ENCODE measurements at regions not wholly inside any gene's neighbourhood (a gene's known extent, or its start where the extent isn't known, plus 50 kb on each side); places are given as distances from the start of the nearest gene placed in this dataset.
"Not testable (repeated sequence)": the region's sequence is repeated elsewhere in the genome, so short reads cannot be mapped to it uniquely, and the experiment has no call there.

DNA sequence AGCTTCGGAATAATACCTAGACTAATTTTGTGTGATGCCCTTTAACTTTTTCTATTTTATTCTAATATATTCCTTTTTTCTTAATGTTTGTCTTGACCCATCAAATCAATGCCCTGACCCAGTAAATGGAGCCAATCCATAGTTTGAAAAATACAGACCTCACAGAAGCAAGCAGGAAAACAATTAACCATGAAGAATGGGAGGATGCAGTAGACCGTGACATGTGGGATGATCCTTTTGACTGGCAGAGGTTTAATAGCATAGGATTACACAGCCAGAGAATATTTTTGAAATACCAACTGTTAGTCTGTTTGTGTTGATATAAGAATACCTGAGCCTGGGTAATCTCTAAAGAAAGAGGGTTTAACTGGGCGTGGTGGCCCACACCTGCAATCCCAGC, 142.6 kb upstream of the NEBL start:
- in situ Hi-C loops (cut with HindIII; ENCODE audit: low sequenced_read_pairs), result no loop called here

DNA sequence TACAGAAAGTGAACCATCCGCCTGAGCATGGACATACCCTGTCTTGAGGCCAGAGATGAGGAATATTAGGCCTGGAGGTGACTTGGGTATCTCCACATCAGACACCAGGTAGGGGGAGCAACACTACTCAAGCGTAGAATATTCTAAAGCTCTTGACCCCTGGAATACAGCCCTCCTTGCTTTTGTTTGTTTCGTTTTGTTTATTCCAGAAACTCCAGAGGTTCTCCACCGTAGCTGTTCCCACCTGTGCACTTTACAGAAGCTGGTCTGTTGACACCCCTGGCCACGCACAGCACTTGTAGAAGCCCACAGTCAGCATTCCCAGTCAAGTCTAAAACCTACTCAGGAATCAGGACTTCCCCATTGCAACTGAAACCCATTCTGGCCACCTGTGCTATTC, 139.6 kb upstream of the NEBL start:
- in situ Hi-C loops (cut with HindIII; ENCODE audit: low sequenced_read_pairs), result no loop called here

DNA sequence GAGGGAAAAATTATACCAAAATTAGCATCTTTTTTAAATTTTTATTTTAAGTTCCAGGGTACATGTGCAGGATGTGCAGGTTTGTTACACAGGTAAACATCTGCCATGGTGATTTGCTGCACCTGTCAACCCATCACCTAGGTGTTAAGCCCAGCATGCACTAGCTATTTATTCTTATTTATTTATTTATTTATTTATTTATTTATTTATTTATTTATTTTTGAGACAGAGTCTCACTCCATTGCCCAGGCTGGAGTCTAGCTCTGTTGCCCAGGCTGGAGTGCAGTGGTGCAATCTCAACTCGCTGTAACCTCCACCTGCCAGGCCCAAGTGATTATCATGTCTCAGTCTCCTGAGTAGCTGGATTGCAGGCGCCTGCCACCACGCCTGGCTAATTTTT, 137.7 kb upstream of the NEBL start:
- in situ Hi-C loops (cut with HindIII; ENCODE audit: low sequenced_read_pairs), result not testable (repeated sequence)

DNA sequence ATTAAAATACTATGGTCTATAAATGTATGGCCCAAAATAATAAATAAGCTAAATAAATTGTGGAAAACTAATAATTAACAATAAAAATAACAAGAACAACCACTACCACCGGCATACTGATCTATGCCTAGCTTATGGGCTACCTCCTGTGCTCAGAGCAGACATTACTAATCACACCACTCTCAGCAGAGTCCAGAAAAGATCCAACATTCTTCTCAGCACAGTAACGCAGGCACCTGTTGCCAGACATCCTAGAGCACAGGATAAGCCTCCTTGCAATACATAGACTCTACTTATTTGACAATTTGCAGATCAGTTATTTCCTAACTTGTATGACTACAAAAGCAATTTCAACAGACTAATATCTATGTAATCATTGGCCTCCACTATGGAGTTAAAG, 137.1 kb upstream of the NEBL start:
- in situ Hi-C loops (cut with HindIII; ENCODE audit: low sequenced_read_pairs), result no loop called here

DNA sequence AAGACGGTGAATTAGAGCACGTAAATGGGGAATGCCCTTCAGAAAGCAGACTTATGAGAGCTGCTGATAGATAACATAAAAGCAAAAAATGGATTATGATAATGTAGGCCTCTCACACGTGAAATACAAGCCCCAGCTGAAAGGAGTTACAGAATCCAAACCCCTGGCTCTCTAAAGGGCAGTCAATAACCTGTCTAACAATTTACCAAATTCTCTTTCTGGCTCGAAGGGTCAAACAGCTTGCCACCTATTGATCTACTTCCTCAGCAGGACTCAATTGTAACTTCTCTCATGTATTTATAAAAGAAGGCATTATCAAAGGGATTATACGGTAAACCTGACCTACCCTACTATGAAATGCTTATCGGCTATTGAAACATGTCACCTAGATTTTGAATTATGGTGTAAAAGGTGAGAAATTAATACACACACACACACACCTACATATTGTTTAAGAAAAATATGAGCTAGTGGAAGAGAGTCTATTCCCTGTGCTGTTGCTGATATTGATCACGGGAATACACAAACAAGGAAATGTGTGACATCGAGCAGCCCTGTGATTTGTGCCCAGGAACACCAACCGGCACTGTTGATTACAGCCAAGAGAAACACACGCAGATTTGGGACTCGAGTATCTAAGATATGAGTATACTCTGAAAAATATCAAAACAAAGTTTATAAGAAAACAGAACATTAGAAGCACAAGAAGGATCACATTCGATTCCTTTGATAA, 135.6 kb upstream of the NEBL start:
- in situ Hi-C loops (cut with HindIII; ENCODE audit: low sequenced_read_pairs), result no loop called here

DNA sequence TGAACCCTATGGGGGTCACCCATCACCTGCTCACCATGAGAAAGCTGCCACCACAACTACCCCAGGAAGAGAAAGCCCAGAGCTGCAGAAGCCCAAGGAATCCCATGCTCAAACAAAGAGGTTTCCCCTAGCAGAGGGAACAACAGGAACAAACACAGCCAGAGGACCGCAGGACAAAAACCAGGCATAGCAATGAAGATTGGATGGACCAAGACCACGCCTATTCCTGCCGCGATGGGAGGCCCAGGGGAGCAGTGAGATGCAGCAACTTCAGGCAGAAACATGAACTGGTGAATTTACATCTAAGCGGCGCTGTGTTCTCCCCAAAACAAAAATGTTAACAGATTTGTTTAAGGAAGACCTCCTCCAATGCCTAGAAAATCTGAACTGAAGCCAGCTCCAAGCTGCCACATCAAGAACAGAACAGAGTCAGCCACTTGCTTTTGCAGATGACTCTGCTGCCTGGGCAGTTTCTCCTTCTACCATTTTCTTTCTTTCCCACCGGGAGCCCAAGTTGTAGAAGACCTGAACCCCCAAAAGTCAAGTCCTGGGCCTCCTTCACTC, 134.2 kb upstream of the NEBL start:
- in situ Hi-C loops (cut with HindIII; ENCODE audit: low sequenced_read_pairs), result no loop called here

DNA sequence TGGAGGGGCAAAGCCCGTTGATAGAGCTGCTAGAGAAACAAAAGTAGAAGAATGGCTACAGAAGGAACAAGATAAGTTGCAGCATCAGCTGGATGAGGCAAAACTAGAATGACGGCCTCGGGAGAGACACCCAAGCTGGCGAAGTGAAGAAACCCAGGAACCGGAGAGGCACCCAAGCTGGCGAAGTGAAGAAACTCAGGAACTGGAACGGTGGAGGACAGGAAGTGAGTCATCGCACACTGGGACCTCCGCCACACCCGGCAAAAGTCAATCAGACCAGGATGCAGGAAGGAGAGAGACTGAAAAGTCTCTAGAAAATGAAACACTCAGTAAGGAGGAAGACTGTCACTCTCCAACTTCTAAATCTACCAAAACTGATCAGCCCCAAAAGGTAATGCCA, 133.0 kb upstream of the NEBL start:
- in situ Hi-C loops (cut with HindIII; ENCODE audit: low sequenced_read_pairs), result no loop called here

DNA sequence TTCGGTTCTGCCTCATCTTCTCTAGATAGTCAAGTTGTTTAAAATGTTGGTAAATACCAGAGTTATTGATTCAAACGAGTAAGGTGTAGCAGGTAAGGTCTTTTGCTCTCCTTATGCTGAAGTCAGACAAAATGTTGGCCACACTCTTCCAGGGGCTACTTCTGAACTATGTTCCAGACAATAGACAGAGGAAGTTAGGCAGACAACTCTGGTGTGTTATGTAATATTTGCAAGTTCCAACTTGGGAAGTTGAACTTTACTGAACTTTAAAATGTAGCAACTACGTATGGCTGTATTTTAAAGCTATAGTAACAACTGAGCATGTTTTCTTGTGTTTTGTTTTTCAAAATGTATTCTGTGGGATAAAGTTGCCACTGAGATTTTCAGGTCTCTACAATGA, 125.7 kb upstream of the NEBL start:
- in situ Hi-C loops (cut with HindIII; ENCODE audit: low sequenced_read_pairs), result no loop called here

DNA sequence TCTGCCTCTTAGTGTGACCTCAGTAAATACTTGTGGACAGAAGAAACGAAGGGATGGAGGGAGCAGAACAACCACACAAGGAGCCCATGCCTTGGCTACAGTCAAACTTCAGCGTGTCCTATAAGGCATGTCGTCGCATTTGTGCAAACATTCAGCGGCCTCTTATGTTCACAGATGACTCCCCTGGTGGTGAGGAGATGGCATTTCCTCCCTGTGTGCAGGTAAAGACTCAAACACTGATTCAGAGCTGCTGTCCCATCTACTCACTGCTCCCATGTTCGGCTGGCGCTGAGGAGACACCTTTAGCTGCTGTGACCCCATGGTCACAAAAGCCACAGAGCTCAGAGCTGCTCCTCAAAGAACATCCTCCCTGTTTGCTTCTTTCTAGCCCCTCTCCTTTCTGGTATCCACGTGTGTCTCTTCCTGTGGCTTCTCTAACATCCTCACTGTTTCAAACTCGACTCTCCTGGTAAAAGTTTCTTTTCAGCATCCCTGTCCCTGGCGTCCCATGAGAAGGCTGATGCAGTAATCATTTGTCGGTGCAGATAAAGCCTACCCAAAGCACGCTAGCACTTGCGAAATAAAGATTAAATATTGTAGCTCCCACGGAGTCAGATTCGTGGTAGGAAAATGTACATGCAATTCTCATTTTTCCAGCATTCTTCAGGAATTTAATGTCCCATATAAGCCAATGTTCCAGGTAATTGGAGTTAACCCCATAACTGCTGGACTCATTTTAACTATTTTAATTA, 124.9 kb upstream of the NEBL start:
- in situ Hi-C loops (cut with HindIII; ENCODE audit: low sequenced_read_pairs), result no loop called here

DNA sequence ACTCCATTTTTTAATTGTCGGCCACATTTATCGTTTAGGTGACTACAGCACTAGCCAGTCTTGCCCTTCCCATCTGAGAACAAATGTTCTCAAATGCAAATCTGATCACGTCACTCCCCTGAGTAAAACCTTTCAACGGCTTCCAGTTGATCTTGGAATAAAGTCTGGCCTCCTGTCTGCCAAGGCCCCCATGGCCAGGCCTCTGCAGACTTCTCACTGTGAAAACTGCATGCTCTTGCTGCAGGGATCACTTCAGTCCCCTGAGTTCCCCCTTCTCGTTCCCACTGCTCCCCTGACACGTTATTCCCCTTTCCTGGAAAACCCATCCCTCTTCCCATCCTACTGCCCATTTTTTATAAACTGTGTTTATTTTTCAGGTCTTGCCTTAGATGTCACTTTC, 124.1 kb upstream of the NEBL start:
- in situ Hi-C loops (cut with HindIII; ENCODE audit: low sequenced_read_pairs), result no loop called here

DNA sequence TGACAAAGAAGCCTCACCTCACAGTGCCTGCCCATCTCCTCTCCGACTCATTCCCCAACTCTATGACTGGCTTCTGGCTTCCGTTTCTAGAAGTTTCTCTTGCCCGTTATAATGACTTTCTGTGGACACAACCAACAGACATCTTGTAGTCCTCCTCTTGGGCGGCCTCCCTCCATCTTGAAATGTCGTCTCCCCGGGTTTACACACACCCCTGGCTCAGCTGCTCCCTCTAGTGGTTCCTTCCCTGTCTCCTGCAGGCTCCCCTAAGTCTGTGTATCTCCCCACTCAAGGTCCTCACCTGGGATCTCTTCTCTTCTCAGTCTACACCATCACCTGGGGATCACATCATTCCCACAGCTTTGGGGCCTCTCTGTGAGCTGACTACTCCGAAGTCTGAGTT, 123.4 kb upstream of the NEBL start:
- in situ Hi-C loops (cut with HindIII; ENCODE audit: low sequenced_read_pairs), result no loop called here

DNA sequence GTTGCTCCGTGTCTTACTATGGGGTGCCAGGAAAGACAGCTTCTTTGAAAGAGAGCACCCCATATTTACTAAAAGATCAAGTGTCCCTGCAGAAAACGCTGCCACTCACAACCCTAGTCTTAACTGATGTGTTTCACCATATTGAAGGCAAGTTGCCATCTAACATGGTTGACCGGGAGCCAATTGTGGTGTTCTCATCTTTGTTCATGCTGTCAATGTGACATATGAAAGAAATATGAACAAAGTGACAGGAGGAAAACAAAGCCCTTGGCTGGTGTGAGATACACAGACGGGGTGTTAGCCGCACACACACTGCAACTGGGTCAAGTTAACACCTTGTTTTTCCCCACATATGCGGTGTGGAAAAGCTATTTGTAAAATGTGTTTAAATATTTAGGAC, 122.3 kb upstream of the NEBL start:
- in situ Hi-C loops (cut with HindIII; ENCODE audit: low sequenced_read_pairs), result no loop called here

DNA sequence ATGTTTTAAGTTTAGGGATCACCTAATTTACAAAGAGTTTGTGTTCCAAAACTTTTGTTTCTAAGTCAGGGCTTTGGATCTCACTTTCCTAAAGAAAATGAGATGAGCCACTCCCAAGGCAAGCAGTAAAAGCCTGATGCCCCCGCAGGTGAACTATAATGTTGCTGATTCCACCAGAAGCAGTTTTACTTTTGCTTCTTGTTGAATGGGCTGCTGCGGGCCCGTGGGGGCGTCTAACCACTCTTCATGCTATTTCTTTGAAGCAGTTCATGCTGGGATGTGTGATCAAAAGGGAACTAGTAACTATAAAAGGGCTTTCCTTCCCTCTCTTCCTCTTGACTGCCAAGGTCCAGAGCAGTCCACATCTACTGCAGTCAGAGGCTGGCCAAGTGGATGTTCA, 118.7 kb upstream of the NEBL start:
- in situ Hi-C loops (cut with HindIII; ENCODE audit: low sequenced_read_pairs), result no loop called here

DNA sequence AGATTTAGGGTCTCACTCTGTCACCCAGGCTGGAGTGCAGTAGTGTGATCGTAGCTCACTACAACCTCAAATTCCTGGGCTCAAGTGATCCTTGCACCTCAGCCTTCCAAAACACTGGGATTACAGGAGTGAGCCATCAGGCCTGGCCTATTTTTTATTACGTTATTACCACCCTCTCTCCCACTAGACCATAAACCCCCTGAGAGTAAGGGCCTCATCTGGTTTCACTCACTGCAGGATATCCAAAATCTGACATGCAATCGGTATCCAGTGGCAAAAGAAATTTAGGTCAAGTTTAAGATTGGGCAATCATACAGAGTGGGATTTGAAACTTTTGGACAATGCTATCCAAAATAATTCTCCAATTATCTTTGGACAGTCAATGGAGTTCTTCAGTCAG, 117.0 kb upstream of the NEBL start:
- in situ Hi-C loops (cut with HindIII; ENCODE audit: low sequenced_read_pairs), result no loop called here

DNA sequence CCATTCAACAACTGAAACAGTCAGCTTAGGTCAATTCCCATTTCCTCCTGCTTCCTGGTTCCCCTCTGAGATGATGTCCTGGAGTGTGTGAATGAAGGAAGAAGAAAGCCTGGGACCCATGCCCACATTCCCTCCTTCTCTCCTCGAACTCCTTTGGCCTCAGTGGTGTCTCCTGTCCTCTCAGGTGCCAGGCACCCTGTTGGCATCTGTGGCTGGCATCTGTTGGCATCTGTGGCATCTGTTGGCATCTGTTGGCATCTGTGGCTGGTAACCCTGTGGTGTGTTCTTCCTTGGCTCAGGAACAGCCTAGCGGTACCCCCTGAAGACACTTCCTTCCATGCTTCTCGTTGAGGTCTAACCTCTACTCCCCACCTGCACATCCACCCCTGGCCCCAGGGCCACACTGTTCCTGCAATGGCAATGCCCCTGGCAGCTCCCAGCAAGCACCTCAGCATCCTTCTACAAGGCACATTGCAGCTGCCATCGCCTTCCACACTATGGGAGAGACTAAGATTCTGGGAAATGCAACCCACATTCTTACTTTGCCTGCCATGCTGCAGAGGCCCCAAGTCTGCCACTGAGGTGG, 114.4 kb upstream of the NEBL start:
- in situ Hi-C loops (cut with HindIII; ENCODE audit: low sequenced_read_pairs), result no loop called here

DNA sequence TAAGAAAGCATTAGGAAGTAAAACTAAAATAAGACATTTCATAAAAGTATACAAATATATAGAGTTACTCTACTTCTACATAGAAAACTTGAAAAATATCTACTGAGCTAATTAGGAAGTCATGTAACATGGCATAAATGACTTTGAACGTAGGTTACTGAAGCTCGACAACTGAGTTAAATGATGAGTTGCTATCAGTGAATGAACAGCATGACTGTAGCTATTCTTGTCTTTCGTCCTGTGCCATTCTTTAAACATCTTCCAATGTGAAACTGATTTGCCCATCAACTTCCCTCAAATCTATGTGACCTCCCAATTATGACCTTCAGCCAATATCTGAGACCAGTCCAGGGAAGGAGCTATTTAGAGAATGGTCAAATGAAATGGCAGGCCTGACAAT, 113.5 kb upstream of the NEBL start:
- in situ Hi-C loops (cut with HindIII; ENCODE audit: low sequenced_read_pairs), result no loop called here

DNA sequence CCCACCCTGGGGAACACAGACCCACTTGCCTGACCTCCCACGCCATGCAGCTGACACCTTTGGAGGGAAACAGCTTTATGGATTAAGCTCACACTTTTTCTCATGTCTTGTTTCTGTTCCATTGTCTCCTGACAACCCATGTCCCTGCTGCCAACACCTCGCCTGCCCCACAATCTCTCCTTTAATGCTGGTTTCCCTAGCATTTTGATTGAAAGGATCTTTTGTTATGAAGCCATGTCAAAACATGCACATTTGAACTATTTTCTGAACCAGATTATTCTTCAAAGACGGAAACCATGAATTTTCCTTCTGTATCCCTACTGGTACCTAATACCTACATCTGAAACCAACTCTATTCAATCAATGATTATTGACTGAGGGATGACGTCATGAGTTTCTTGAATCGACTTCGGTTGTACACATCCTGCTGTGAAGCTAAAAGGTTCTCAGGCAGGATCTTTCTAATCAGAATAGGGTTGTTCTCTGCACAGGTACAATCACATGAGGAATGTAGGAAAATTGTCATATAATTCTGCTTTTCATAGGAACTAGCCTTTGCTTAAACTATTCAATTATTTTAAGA, 106.2 kb upstream of the NEBL start:
- in situ Hi-C loops (cut with HindIII; ENCODE audit: low sequenced_read_pairs), result no loop called here

DNA sequence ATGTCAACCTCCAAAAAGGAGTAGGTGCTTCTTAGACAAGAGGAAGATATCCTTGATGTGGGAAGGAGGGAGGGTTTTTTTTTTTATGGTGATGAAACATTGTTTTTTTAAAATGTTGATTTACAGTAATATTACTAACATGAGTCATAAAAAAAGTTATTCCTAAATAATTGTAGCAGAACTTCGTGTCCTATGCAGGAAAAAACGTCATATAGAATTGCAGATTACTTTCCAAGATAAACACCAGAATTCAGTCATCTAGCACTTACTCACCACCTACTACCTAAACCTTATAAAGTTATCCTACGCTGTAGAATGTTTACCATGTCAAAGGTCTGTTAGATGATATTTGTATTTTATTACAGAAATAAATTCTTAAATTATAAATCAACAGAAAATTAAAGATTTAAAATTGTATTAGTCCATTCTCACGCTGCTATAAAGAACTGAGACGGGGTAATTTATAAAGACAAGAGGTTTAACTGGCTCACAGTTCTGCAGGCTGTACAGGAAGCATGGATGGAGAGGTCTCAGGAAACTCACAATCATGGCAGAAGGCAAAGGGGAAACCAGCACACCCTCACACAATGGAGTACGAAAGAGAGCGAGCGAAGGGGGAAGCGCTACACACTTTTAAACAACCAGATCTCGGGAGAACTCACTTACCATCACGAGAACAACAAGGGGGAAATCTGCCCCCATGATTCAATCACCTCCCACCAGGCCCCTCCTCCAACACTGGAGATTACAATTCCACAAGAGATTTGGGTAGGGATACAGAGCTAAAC, 105.2 kb upstream of the NEBL start:
- in situ Hi-C loops (cut with HindIII; ENCODE audit: low sequenced_read_pairs), result no loop called here

DNA sequence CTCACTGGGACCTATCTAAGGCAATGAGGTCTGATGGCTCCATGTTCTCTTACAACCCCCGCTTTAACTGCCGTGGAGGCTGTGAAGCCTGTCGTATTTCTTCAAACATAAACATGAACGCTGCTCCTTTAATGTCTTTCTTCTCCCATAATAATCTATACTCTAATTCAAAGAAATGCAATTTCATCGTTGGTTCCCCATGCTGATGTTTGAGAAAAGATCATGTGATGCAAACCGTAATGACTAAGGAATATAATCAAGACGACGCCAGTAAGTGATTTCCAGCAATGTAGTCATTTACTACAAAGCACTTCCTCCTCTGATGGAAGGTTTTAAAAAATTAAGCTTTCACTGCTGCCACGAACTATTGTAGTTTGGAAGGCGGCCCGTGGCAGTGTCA, 102.6 kb upstream of the NEBL start:
- in situ Hi-C loops (cut with HindIII; ENCODE audit: low sequenced_read_pairs), result no loop called here

DNA sequence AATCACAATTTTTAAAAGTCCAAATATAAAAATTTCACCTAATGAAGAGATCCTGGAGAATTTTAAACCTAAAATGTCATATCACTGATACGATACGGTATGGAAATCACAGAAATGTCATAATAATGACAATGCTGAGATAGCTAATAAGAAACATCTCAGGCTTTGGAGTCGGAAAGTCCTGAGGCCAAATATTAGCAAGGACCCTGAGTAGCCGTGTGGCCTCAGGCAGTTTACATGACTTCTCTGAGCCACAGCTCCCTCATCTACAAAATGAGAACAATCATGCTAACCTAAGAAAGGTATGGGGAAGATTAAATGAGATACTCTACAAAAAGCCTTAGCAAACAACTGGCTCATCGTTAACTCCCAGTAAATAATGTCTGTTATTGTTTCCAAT, 100.9 kb upstream of the NEBL start:
- in situ Hi-C loops (cut with HindIII; ENCODE audit: low sequenced_read_pairs), result no loop called here

Data from DLD1 (cell line).